Eye (tissue), 1 donor: ENCODE measurements at regions not wholly inside any gene's neighbourhood (a gene's known extent, or its start where the extent isn't known, plus 50 kb on each side); places are given as distances from the start of the nearest gene placed in this dataset.
"Not testable (repeated sequence)": the region's sequence is repeated elsewhere in the genome, so short reads cannot be mapped to it uniquely, and the experiment has no call there.

Experiments
- DNase-seq: peaks from one replicate; pipeline ENCODE4 v3.0.0-alpha.2; 2015

GRCh38 chr2:16227811-16228462, 287.6 kb downstream of the MYCN start:
- no peak for DNase-seq

GRCh38 chr2:16226943-16227664, 286.8 kb downstream of the MYCN start:
- peak; percentile 78 for DNase-seq

- no peak for DNase-seq
Observed at GRCh38 chr2:16226381-16226780, 286.0 kb downstream of the MYCN start.

GRCh38 chr2:16225545-16225944, 285.2 kb downstream of the MYCN start:
- DNase-seq = no peak

- DNase-seq = no peak
Observed at GRCh38 chr2:16225071-16225470, 284.7 kb downstream of the MYCN start.

GRCh38 chr2:16224298-16225045, 284.1 kb downstream of the MYCN start:
- DNase-seq = peak; percentile 42

GRCh38 chr2:16223841-16224177, 283.5 kb downstream of the MYCN start:
- DNase-seq = no peak

GRCh38 chr2:16223161-16223840, 283.0 kb downstream of the MYCN start:
- peak; percentile 76 for DNase-seq

- no peak for DNase-seq
Observed at GRCh38 chr2:16222326-16222725, 282.0 kb downstream of the MYCN start.

- DNase-seq = no peak
Observed at GRCh38 chr2:16221461-16222010, 281.2 kb downstream of the MYCN start.

- no peak for DNase-seq
Observed at GRCh38 chr2:16219292-16219975, 279.1 kb downstream of the MYCN start.

GRCh38 chr2:16218625-16219024, 278.3 kb downstream of the MYCN start:
- DNase-seq = peak; percentile 56

- no peak for DNase-seq
Observed at GRCh38 chr2:16218161-16218560, 277.8 kb downstream of the MYCN start.

- DNase-seq = not testable (repeated sequence)
Observed at GRCh38 chr2:16217741-16218140, 277.4 kb downstream of the MYCN start.

GRCh38 chr2:16217291-16217690, 276.9 kb downstream of the MYCN start:
- no peak for DNase-seq

GRCh38 chr2:16216558-16216945, 276.2 kb downstream of the MYCN start:
- peak; percentile 61 for DNase-seq

GRCh38 chr2:16215902-16216557, 275.7 kb downstream of the MYCN start:
- peak; percentile 87 for DNase-seq

- no peak for DNase-seq
Observed at GRCh38 chr2:16214861-16215260, 274.5 kb downstream of the MYCN start.

- no peak for DNase-seq
Observed at GRCh38 chr2:16214391-16214790, 274.0 kb downstream of the MYCN start.

- no peak for DNase-seq
Observed at GRCh38 chr2:16212321-16212720, 272.0 kb downstream of the MYCN start.

- DNase-seq = no peak
Observed at GRCh38 chr2:16211341-16211740, 271.0 kb downstream of the MYCN start.

- no peak for DNase-seq
Observed at GRCh38 chr2:16210841-16211240, 270.5 kb downstream of the MYCN start.
